ENCODE measurements at regions not wholly inside any gene's neighbourhood (a gene's known extent, or its start where the extent isn't known, plus 50 kb on each side); places are given as distances from the start of the nearest gene placed in this dataset.

DNA sequence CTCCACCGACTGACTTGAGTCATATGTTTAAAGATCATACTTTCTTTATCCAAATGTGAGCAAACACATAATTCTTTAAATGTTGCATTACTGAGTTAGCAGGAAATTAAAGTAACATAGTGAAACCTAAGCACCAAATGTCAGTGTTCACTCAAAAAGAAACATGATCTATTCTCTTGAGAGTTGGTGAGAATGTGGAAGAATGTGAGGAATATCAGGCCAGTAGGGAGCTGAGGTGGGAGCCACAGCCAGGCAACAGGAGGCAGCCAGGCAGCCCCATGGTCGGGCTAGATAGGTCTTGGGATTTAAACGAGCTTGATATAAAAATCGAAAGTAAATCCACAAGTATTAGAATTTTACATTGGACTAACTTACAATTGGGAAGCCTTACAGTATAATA is 198.1 kb upstream of the SH3BP4 start:
- no peaks in the 10 kb centered on the region for H3F3A ChIP-seq (ENCODE audit: insufficient read depth, low read length, poor library complexity, severe bottlenecking)
- H3K9ac ChIP-seq (ENCODE audit: low read length), result no peak overlapping the region
- no peaks in the 10 kb centered on the region for H3K9me3 ChIP-seq (ENCODE audit: low read length)
- no peaks in the 10 kb centered on the region for H3K79me2 ChIP-seq (replicated peaks; ENCODE audit: insufficient read depth, low read length)
- H3K36me3 ChIP-seq (ENCODE audit: insufficient read depth, low read length), result no peaks in the 10 kb centered on the region
- H3K4me2 ChIP-seq (ENCODE audit: low read length), result no peak overlapping the region
- H3K27ac ChIP-seq (ENCODE audit: low read length), result no peak overlapping the region
- H4K20me1 ChIP-seq (ENCODE audit: insufficient read depth), result no peaks in the 10 kb centered on the region
- H3K4me3 ChIP-seq (ENCODE audit: low read length), result no peak overlapping the region
- no peaks in the 10 kb centered on the region for H3K27me3 ChIP-seq (ENCODE audit: insufficient read depth, low read depth, low read length)
- H3K9me2 ChIP-seq (ENCODE audit: insufficient read depth, low read length), result no peaks in the 10 kb centered on the region
- TF ChIP-seq EZH2 (IDR thresholded peaks at IDR 0.05; ENCODE audit: borderline replicate concordance, insufficient read depth, low read length, poor library complexity, severe bottlenecking) (no peak), EP300 (conservative IDR thresholded peaks at IDR 0.05; ENCODE audit: poor library complexity, severe bottlenecking) (no peak)
- H2AFZ ChIP-seq (ENCODE audit: low read depth, low read length), result no peak overlapping the region

GRCh38 chr2:234752966-234753365 is 198.9 kb upstream of the SH3BP4 start:
- Histone ChIP-seq H4K20me1 (ENCODE audit: insufficient read depth) (no peaks in the 10 kb centered on the region), H3K27ac (ENCODE audit: low read length) (no peak overlapping the region), H3K4me2 (ENCODE audit: low read length) (no peak overlapping the region), H3K79me2 (replicated peaks; ENCODE audit: insufficient read depth, low read length) (no peaks in the 10 kb centered on the region), H3K4me3 (ENCODE audit: low read length) (no peak overlapping the region), H2AFZ (ENCODE audit: low read depth, low read length) (no peak overlapping the region), H3K9me3 (ENCODE audit: low read length) (no peaks in the 10 kb centered on the region), H3F3A (ENCODE audit: insufficient read depth, low read length, poor library complexity, severe bottlenecking) (no peaks in the 10 kb centered on the region), H3K9ac (ENCODE audit: low read length) (no peak overlapping the region), H3K36me3 (ENCODE audit: insufficient read depth, low read length) (no peaks in the 10 kb centered on the region), H3K9me2 (ENCODE audit: insufficient read depth, low read length) (no peaks in the 10 kb centered on the region), H3K27me3 (ENCODE audit: insufficient read depth, low read depth, low read length) (no peaks in the 10 kb centered on the region)
- no peak for TF ChIP-seq RAD21 (conservative IDR thresholded peaks at IDR 0.05)

GRCh38 chr2:234751275-234751973 is 200.4 kb upstream of the SH3BP4 start:
- H2AFZ ChIP-seq (ENCODE audit: low read depth, low read length), result no peak overlapping the region
- no peak overlapping the region for H3K4me3 ChIP-seq (ENCODE audit: low read length)
- H3K9me3 ChIP-seq (ENCODE audit: low read length), result no peaks in the 10 kb centered on the region
- no peaks in the 10 kb centered on the region for H3K36me3 ChIP-seq (ENCODE audit: insufficient read depth, low read length)
- H3K9me2 ChIP-seq (ENCODE audit: insufficient read depth, low read length), result no peaks in the 10 kb centered on the region
- H3K27me3 ChIP-seq (ENCODE audit: insufficient read depth, low read depth, low read length), result no peaks in the 10 kb centered on the region
- no peaks in the 10 kb centered on the region for H3K79me2 ChIP-seq (replicated peaks; ENCODE audit: insufficient read depth, low read length)
- H3F3A ChIP-seq (ENCODE audit: insufficient read depth, low read length, poor library complexity, severe bottlenecking), result no peaks in the 10 kb centered on the region
- H3K9ac ChIP-seq (ENCODE audit: low read length), result no peak overlapping the region
- TF ChIP-seq, protein P1, sequence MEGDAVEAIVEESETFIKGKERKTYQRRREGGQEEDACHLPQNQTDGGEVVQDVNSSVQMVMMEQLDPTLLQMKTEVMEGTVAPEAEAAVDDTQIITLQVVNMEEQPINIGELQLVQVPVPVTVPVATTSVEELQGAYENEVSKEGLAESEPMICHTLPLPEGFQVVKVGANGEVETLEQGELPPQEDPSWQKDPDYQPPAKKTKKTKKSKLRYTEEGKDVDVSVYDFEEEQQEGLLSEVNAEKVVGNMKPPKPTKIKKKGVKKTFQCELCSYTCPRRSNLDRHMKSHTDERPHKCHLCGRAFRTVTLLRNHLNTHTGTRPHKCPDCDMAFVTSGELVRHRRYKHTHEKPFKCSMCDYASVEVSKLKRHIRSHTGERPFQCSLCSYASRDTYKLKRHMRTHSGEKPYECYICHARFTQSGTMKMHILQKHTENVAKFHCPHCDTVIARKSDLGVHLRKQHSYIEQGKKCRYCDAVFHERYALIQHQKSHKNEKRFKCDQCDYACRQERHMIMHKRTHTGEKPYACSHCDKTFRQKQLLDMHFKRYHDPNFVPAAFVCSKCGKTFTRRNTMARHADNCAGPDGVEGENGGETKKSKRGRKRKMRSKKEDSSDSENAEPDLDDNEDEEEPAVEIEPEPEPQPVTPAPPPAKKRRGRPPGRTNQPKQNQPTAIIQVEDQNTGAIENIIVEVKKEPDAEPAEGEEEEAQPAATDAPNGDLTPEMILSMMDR (IDR thresholded peaks at IDR 0.05; ENCODE audit: poor library complexity, severe bottlenecking), result peak; percentile 22
- no peak for TF ChIP-seq EZH2 (IDR thresholded peaks at IDR 0.05; ENCODE audit: borderline replicate concordance, insufficient read depth, low read length, poor library complexity, severe bottlenecking)
- no peaks in the 10 kb centered on the region for H4K20me1 ChIP-seq (ENCODE audit: insufficient read depth)
- H3K27ac ChIP-seq (ENCODE audit: low read length), result no peak overlapping the region
- H3K4me2 ChIP-seq (ENCODE audit: low read length), result no peak overlapping the region

DNA sequence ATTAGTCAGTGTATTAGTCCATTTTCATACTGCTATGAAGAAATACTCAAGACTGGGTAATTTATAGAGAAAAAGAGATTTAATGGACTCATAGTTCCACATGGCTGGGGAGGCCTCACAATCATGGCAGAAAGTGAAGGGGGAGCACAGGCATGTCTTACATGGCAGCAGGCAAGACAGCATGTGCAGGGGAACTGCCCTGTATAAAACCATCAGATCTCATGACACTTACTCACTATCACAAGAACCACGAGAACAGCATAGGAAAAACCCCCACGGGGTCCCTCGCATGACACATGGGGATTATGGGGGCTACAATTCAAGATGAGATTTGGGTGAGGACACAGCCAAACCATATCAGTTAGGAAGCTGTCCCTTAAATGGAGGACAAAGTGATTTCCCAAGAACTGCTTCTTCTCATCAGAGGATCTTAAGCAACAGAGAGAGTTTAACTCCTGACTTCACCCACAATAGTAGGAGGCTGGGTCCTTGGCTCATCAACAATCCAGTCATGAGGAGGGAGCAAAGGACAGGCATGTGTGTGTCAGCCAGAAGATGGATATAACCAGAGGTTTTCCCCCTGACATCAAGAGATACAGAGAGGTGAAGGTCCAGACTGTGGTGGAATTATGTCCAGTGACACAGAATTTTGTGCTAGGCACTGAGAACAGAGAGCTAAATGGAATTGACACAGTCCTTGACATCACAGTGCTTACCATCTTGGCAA is 203.8 kb upstream of the SH3BP4 start:
- Histone ChIP-seq H3K4me2 (ENCODE audit: low read length) (no peak overlapping the region), H3F3A (ENCODE audit: insufficient read depth, low read length, poor library complexity, severe bottlenecking) (no peaks in the 10 kb centered on the region), H2AFZ (ENCODE audit: low read depth, low read length) (no peak overlapping the region), H3K9ac (ENCODE audit: low read length) (no peak overlapping the region), H3K79me2 (replicated peaks; ENCODE audit: insufficient read depth, low read length) (no peaks in the 10 kb centered on the region), H3K27me3 (ENCODE audit: insufficient read depth, low read depth, low read length) (no peaks in the 10 kb centered on the region), H3K4me3 (ENCODE audit: low read length) (no peak overlapping the region), H3K27ac (ENCODE audit: low read length) (no peak overlapping the region), H4K20me1 (ENCODE audit: insufficient read depth) (no peaks in the 10 kb centered on the region), H3K9me3 (ENCODE audit: low read length) (no peaks in the 10 kb centered on the region), H3K36me3 (ENCODE audit: insufficient read depth, low read length) (no peaks in the 10 kb centered on the region), H3K9me2 (ENCODE audit: insufficient read depth, low read length) (no peaks in the 10 kb centered on the region)
- TF ChIP-seq REST (IDR thresholded peaks at IDR 0.05; ENCODE audit: borderline replicate concordance), result no peak
- TF ChIP-seq SMC3 (conservative IDR thresholded peaks at IDR 0.05; ENCODE audit: poor library complexity), result no peak
- no peak for TF ChIP-seq RAD21 (conservative IDR thresholded peaks at IDR 0.05)
- TF ChIP-seq EZH2 (IDR thresholded peaks at IDR 0.05; ENCODE audit: borderline replicate concordance, insufficient read depth, low read length, poor library complexity, severe bottlenecking), result no peak
- no peak for TF ChIP-seq EP300 (conservative IDR thresholded peaks at IDR 0.05; ENCODE audit: poor library complexity, severe bottlenecking)
- TF ChIP-seq TAF1 (IDR thresholded peaks at IDR 0.05; ENCODE audit: low read depth), result no peak
- TF ChIP-seq, protein P1 (IDR thresholded peaks at IDR 0.05; ENCODE audit: poor library complexity, severe bottlenecking), result no peak
- no peak for TF ChIP-seq MXI1 (conservative IDR thresholded peaks at IDR 0.05; ENCODE audit: poor library complexity, severe bottlenecking)
